ENCODE measurements at regions not wholly inside any gene's neighbourhood (a gene's known extent, or its start where the extent isn't known, plus 50 kb on each side); places are given as distances from the start of the nearest gene placed in this dataset.

DNA sequence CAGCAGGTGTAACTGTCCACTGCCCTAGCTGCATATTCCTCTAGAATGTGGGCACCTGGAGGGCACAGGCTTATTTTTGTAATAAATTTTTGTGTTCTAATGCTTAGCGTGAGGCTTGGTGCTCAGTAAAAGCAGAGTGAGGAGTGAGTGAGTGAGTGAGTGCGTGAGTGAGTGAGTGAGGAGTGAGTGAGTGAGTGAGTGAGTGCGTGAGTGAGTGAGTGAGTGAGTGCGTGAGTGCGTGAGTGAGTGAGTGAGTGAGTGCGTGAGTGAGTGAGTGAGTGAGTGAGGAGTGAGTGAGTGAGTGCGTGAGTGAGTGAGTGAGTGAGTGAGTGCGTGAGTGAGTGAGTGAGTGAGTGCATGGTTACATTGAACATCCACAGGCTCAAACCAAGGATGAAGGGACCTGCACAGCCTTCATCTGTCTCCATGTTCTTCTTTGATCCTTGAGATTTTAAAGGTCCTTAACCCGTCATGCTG is 371.5 kb downstream of the MED10 start:
- TF ChIP-seq, protein P1, sequence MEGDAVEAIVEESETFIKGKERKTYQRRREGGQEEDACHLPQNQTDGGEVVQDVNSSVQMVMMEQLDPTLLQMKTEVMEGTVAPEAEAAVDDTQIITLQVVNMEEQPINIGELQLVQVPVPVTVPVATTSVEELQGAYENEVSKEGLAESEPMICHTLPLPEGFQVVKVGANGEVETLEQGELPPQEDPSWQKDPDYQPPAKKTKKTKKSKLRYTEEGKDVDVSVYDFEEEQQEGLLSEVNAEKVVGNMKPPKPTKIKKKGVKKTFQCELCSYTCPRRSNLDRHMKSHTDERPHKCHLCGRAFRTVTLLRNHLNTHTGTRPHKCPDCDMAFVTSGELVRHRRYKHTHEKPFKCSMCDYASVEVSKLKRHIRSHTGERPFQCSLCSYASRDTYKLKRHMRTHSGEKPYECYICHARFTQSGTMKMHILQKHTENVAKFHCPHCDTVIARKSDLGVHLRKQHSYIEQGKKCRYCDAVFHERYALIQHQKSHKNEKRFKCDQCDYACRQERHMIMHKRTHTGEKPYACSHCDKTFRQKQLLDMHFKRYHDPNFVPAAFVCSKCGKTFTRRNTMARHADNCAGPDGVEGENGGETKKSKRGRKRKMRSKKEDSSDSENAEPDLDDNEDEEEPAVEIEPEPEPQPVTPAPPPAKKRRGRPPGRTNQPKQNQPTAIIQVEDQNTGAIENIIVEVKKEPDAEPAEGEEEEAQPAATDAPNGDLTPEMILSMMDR (conservative IDR thresholded peaks at IDR 0.05), result no peak
- no peak for TF ChIP-seq ZFX (IDR thresholded peaks at IDR 0.05)
